Mammary epithelial cell (primary cell): ENCODE measurements at regions not wholly inside any gene's neighbourhood (a gene's known extent, or its start where the extent isn't known, plus 50 kb on each side); places are given as distances from the start of the nearest gene placed in this dataset.

ENCODE experiments used
- CTCF ChIP-seq, 2 donors: IDR thresholded peaks in 1 of 2; conservative IDR thresholded peaks in 1 of 2; 2 replicates each; pipeline ENCODE4 v1.5.1; 2011 to 2012; ENCODE audit warnings: inconsistent platforms in 2 of 2, low read length in 2 of 2, mild to moderate bottlenecking in 2 of 2, control low read depth in 1 of 2, low read depth in 1 of 2; ENCODE audit not compliant: insufficient read depth in 1 of 2; ENCODE audit errors: extremely low read depth in 1 of 2
- EZH2 ChIP-seq: IDR thresholded peaks from 2 replicates; pipeline ENCODE4 v1.6.1; 2012; ENCODE audit warnings: low read length, inconsistent platforms, borderline replicate concordance

- TF ChIP-seq CTCF (conservative IDR thresholded peaks at IDR 0.05 in 1 of 2, IDR thresholded peaks at IDR 0.05 in 1 of 2; ENCODE audit: extremely low read depth in 1 of 2, insufficient read depth in 1 of 2, low read depth in 1 of 2, low read length in 2 of 2) (no peak), EZH2 (no peak)
Measured at GRCh38 chr4:85168234-85168834, 201.8 kb upstream of the WDFY3 start.
